H9 (cell line): ENCODE measurements at regions not wholly inside any gene's neighbourhood (a gene's known extent, or its start where the extent isn't known, plus 50 kb on each side); places are given as distances from the start of the nearest gene placed in this dataset.

Experiments
- DNase-seq: peaks from one replicate; pipeline ENCODE4 v3.0.0-alpha.2; 2017
- H2AFZ ChIP-seq: one replicate; pipeline ENCODE4 v1.6.1; 2013; ENCODE audit warnings: mild to moderate bottlenecking, low read length, control low read depth, moderate library complexity
- H2AK5ac ChIP-seq: 2 replicates; pipeline ENCODE4 v1.6.1; 2013; ENCODE audit warnings: low read length, control low read depth, mixed read lengths; ENCODE audit not compliant: insufficient read length
- H2BK120ac ChIP-seq: one replicate; pipeline ENCODE4 v1.6.1; 2013; ENCODE audit warnings: low read depth, mild to moderate bottlenecking, low read length, control low read depth, inconsistent platforms; ENCODE audit not compliant: poor library complexity, severe bottlenecking
- H2BK12ac ChIP-seq: 2 replicates; pipeline ENCODE4 v1.6.1; 2013; ENCODE audit warnings: low read length, control low read depth, mixed read lengths, low read depth; ENCODE audit not compliant: insufficient read length
- H2BK15ac ChIP-seq: 2 replicates; pipeline ENCODE4 v1.6.1; 2013; ENCODE audit warnings: low read depth, low read length, control low read depth
- H2BK20ac ChIP-seq: one replicate; pipeline ENCODE4 v1.6.1; 2013; ENCODE audit warnings: low read depth, mild to moderate bottlenecking, low read length, control low read depth, inconsistent platforms; ENCODE audit not compliant: poor library complexity, severe bottlenecking
- H2BK5ac ChIP-seq: 2 replicates; pipeline ENCODE4 v1.6.1; 2013; ENCODE audit warnings: low read length, control low read depth, mixed read lengths; ENCODE audit not compliant: insufficient read length
- H3K14ac ChIP-seq: 2 replicates; pipeline ENCODE4 v1.6.1; 2013; ENCODE audit warnings: low read length, control low read depth; ENCODE audit not compliant: insufficient read depth
- H3K18ac ChIP-seq: 2 replicates; pipeline ENCODE4 v1.6.1; 2013; ENCODE audit warnings: low read depth, mild to moderate bottlenecking, mixed read lengths, low read length, control low read depth; ENCODE audit not compliant: insufficient read length
- H3K23ac ChIP-seq: 2 replicates; pipeline ENCODE4 v1.6.1; 2013; ENCODE audit warnings: low read length, control low read depth, mixed read lengths, low read depth; ENCODE audit not compliant: insufficient read length
- H3K23me2 ChIP-seq: 2 replicates; pipeline ENCODE4 v1.6.1; 2013; ENCODE audit warnings: low read depth, mild to moderate bottlenecking, mixed read lengths, low read length, control low read depth; ENCODE audit not compliant: insufficient read length, poor library complexity, severe bottlenecking
- H3K27ac ChIP-seq: 2 replicates; pipeline ENCODE4 v1.5.1; 2013; ENCODE audit warnings: low read length, control low read depth, mixed read lengths, low read depth; ENCODE audit not compliant: insufficient read length
- H3K27me3 ChIP-seq: 2 replicates; pipeline ENCODE4 v1.6.1; 2013; ENCODE audit warnings: low read length, control low read depth, inconsistent platforms; ENCODE audit not compliant: insufficient read depth
- H3K4ac ChIP-seq: 2 replicates; pipeline ENCODE4 v1.6.1; 2013; ENCODE audit warnings: low read depth, mild to moderate bottlenecking, control low read depth, inconsistent platforms, low read length, moderate library complexity
- H3K4me1 ChIP-seq: 2 replicates; pipeline ENCODE4 v1.6.1; 2013; ENCODE audit warnings: low read length, control low read depth, inconsistent platforms; ENCODE audit not compliant: insufficient read depth
- H3K4me2 ChIP-seq: 2 replicates; pipeline ENCODE4 v1.6.1; 2013; ENCODE audit warnings: low read length, control low read depth, mixed read lengths; ENCODE audit not compliant: insufficient read length, insufficient read depth
- H3K56ac ChIP-seq: 2 replicates; pipeline ENCODE4 v1.6.1; 2013; ENCODE audit warnings: low read depth, mild to moderate bottlenecking, mixed read lengths, low read length, control low read depth; ENCODE audit not compliant: insufficient read length
- H3K79me1 ChIP-seq: 2 replicates; pipeline ENCODE4 v1.6.1; 2013; ENCODE audit warnings: low read depth, mild to moderate bottlenecking, moderate library complexity, low read length, control low read depth, inconsistent platforms; ENCODE audit not compliant: insufficient read depth, poor library complexity, severe bottlenecking
- H3K79me2 ChIP-seq: 2 replicates; pipeline ENCODE4 v1.6.1; 2013; ENCODE audit warnings: low read length, control low read depth, inconsistent platforms; ENCODE audit not compliant: insufficient read depth
- H3K9ac ChIP-seq: 2 replicates; pipeline ENCODE4 v1.6.1; 2013; ENCODE audit warnings: low read length, control low read depth, mixed read lengths; ENCODE audit not compliant: insufficient read length; ENCODE audit errors: extremely low read depth
- H3K9me3 ChIP-seq: one replicate; pipeline ENCODE4 v1.6.1; 2013; ENCODE audit warnings: low read depth, low read length, inconsistent platforms; ENCODE audit not compliant: control insufficient read depth
- H3T11ph ChIP-seq: one replicate; pipeline ENCODE4 v1.6.1; 2013; ENCODE audit warnings: mild to moderate bottlenecking, low read length, control low read depth, inconsistent platforms
- H4K20me1 ChIP-seq: one replicate; pipeline ENCODE4 v1.6.1; 2013; ENCODE audit not compliant: control insufficient read depth, insufficient read length, insufficient read depth
- H4K5ac ChIP-seq: 2 replicates; pipeline ENCODE4 v1.6.1; 2013; ENCODE audit warnings: low read depth, mild to moderate bottlenecking, mixed read lengths, low read length, control low read depth; ENCODE audit not compliant: insufficient read length
- H4K8ac ChIP-seq: replicated peaks from 2 replicates; pipeline ENCODE4 v1.6.1; 2013; ENCODE audit warnings: low read length, control low read depth, mixed read lengths, low read depth; ENCODE audit not compliant: insufficient read length
- H4K91ac ChIP-seq: 2 replicates; pipeline ENCODE4 v1.6.1; 2013; ENCODE audit warnings: low read depth, mild to moderate bottlenecking, moderate library complexity, mixed read lengths, low read length, control low read depth; ENCODE audit not compliant: insufficient read length
- H3K27ac Mint-ChIP-seq, 3 experiments: 2 replicates in 2 of 3; 3 replicates in 1 of 3; pipeline ENCODE4 v1.8.0; 2020 to 2021; ENCODE audit warnings: mixed read lengths in 3 of 3, mild to moderate bottlenecking in 1 of 3, moderate library complexity in 1 of 3
- H3K27me3 Mint-ChIP-seq: 2 replicates; pipeline ENCODE4 v1.8.0; 2021; ENCODE audit warnings: low read depth, mild to moderate bottlenecking, moderate library complexity, mixed read lengths
- H3K36me3 Mint-ChIP-seq, 3 experiments: 2 replicates in 2 of 3; 3 replicates in 1 of 3; pipeline ENCODE4 v1.8.0; 2020 to 2021; ENCODE audit warnings: low read depth in 3 of 3, mixed read lengths in 3 of 3; ENCODE audit not compliant: insufficient read depth in 1 of 3
- H3K4me1 Mint-ChIP-seq, 2 experiments: 2 replicates each; pipeline ENCODE4 v1.8.0; 2020; ENCODE audit warnings: mixed read lengths in 2 of 2
- H3K4me3 Mint-ChIP-seq, 2 experiments: 2 replicates in 1 of 2; 3 replicates in 1 of 2; pipeline ENCODE4 v1.8.0; 2020 to 2021; ENCODE audit warnings: mild to moderate bottlenecking in 2 of 2, mixed read lengths in 2 of 2, moderate library complexity in 1 of 2
- H3K9me3 Mint-ChIP-seq, 2 experiments: 2 replicates in 1 of 2; 3 replicates in 1 of 2; pipeline ENCODE4 v1.8.0; 2020; ENCODE audit warnings: mild to moderate bottlenecking in 2 of 2, mixed read lengths in 2 of 2, moderate library complexity in 1 of 2
- CTCF ChIP-seq: fragments of 200-600 bp; sonication (generic); conservative IDR thresholded peaks from 3 replicates; pipeline ENCODE4 v1.8.0; 2021; ENCODE audit warnings: antibody characterized with exemption, mild to moderate bottlenecking
- WGBS: extraction: QIAGEN DNeasy Blood & Tissue Kit; methylation state at CpG from one replicate; pipeline ENCODE4 v1.1.7; 2013; ENCODE audit warnings: missing lambda C conversion rate, low lambda C conversion rate, mixed read lengths; ENCODE audit not compliant: insufficient read length; ENCODE audit errors: extremely low coverage; 5-methylcytosine and 5-hydroxymethylcytosine counted together

- Histone ChIP-seq H3K79me1 (no peaks in the 10 kb centered on the region), H3T11ph (no peak overlapping the region), H3K9ac (no peak overlapping the region), H2AK5ac (no peak overlapping the region), H3K56ac (no peak overlapping the region), H3K14ac (no peak overlapping the region), H4K20me1 (no peaks in the 10 kb centered on the region), H4K8ac (no peak overlapping the region), H2BK120ac (no peak overlapping the region), H3K79me2 (no peaks in the 10 kb centered on the region), H3K27me3 (no peaks in the 10 kb centered on the region), H3K27ac (no peak overlapping the region), H3K9me3 (no peaks in the 10 kb centered on the region), H2BK12ac (no peak overlapping the region), H3K18ac (no peak overlapping the region), H3K4me2 (no peak overlapping the region), H3K23ac (no peak overlapping the region), H3K4me1 (no peaks in the 10 kb centered on the region), H4K91ac (no peak overlapping the region), H2BK20ac (no peak overlapping the region), H4K5ac (no peak overlapping the region), H2AFZ (no peak overlapping the region), H2BK15ac (no peak overlapping the region), H3K23me2 (no peaks in the 10 kb centered on the region), H3K4ac (no peak overlapping the region), H2BK5ac (no peak overlapping the region)
- Mint-ChIP-seq H3K4me3 (no peak overlapping the region), H3K4me1 (peaks cover 4 to 5% of the 10 kb centered on the region in 2 experiments; a peak in 2 of 4 replicates), H3K36me3 (peaks cover 0 to 2% (median 0%) of the 10 kb centered on the region in 3 experiments; a peak in 1 of 7 replicates), H3K27ac (no peak overlapping the region; a peak in 1 of 7 replicates), H3K27me3 (no peaks in the 10 kb centered on the region; the same call in 1 of the 2 replicates), H3K9me3 (peaks cover 0 to 4% of the 10 kb centered on the region in 2 experiments; a peak in 2 of 5 replicates)
- DNase-seq: no peak
- no CpG with 5 or more reads among the region's 5 CpGs for WGBS
- TF ChIP-seq CTCF: no peak
These were observed 497.9 kb downstream of the ARHGEF28 start for GRCh38 chr5:74123929-74124328.
